A549 (cell line): ENCODE measurements at regions not wholly inside any gene's neighbourhood (a gene's known extent, or its start where the extent isn't known, plus 50 kb on each side); places are given as distances from the start of the nearest gene placed in this dataset.

Experiments used
- ATAC-seq, 2 experiments: fragments of 200-7000 bp in 1 of 2; fragments of >200 bp in 1 of 2; cut with Nextera tagmentation in 1 of 2; cut with Tn5 transposase in 1 of 2; 3 replicates each; pipeline versions ENCODE4 v1.8.0 to v1.9.1; 2018 to 2020; ENCODE audit warnings: mild to moderate bottlenecking in 1 of 2, moderate library complexity in 1 of 2
- CTCF ChIA-PET: fragments of 300-600 bp; sonication (Branson Sonifier 250); formaldehyde crosslinking; extraction: SDS; loops from one replicate; lab custom pipeline; 2021; ENCODE audit warnings: antibody characterized with exemption, inconsistent platforms; lab: Yijun Ruan, JAX
- POLR2A ChIA-PET: fragments of 350-600 bp; formaldehyde crosslinking; extraction: SDS; loops from one replicate; lab custom pipeline; 2021; ENCODE audit warnings: antibody characterized with exemption, inconsistent platforms; lab: Yijun Ruan, JAX
- DNase-seq, 2 experiments: peaks; one replicate each; pipeline versions ENCODE4 v3.0.0 to v3.0.0-alpha.2; 2011 to 2016; ENCODE audit warnings: low read depth in 1 of 2, low spot score in 1 of 2
- FAIRE-seq: peaks from 2 replicates; lab custom pipeline; 2011; peaks lifted over from hg19 to GRCh38; lab: Jason Lieb, UNC
- H3K27ac ChIP-seq, 2 experiments: fragments of >200 bp; sonication (Bioruptor Twin); formaldehyde crosslinking; 3 replicates each; pipeline ENCODE4 v1.5.1; 2016 to 2017
- H3K4me1 ChIP-seq: fragments of >200 bp; sonication (Bioruptor Twin); formaldehyde crosslinking; 3 replicates; pipeline ENCODE4 v1.6.1; 2016
- H3K4me2 ChIP-seq: fragments of >200 bp; sonication (Bioruptor Twin); formaldehyde crosslinking; 3 replicates; pipeline ENCODE4 v1.6.1; 2016
- H3K4me3 ChIP-seq: fragments of >200 bp; sonication (Bioruptor Twin); formaldehyde crosslinking; 3 replicates; pipeline ENCODE4 v1.5.1; 2016
- H3K9me3 ChIP-seq: fragments of >200 bp; sonication (Bioruptor Twin); formaldehyde crosslinking; 3 replicates; pipeline ENCODE4 v1.6.1; 2016
- EHF ChIP-seq: fragments of 250-450 bp; sonication (Bioruptor Pico); IDR thresholded peaks from 2 replicates; pipeline ENCODE4 v1.5.0; 2020; ENCODE audit warnings: mild to moderate bottlenecking
- EHMT2 ChIP-seq: fragments of 200-600 bp; sonication (generic); IDR thresholded peaks from 2 replicates; pipeline ENCODE4 v1.6.1; 2016; ENCODE audit warnings: antibody characterized with exemption, low read depth, mild to moderate bottlenecking, moderate library complexity
- EP300 ChIP-seq, 2 experiments: fragments of >200 bp; sonication (Bioruptor Twin); formaldehyde crosslinking; IDR thresholded peaks; 2 replicates in 1 of 2; 3 replicates in 1 of 2; pipeline ENCODE4 v1.6.1; 2016 to 2017
- FOSB ChIP-seq: fragments of 250-450 bp; sonication (Bioruptor Pico); IDR thresholded peaks from 2 replicates; pipeline ENCODE4 v1.5.0; 2020; ENCODE audit warnings: mild to moderate bottlenecking, moderate library complexity
- FOXS1 ChIP-seq: fragments of 250-450 bp; sonication (Bioruptor Pico); IDR thresholded peaks from 2 replicates; pipeline ENCODE4 v1.5.0; 2020; ENCODE audit warnings: mild to moderate bottlenecking, moderate library complexity
- GATA3 ChIP-seq: IDR thresholded peaks from 2 replicates; pipeline ENCODE4 v1.6.1; 2012; ENCODE audit warnings: borderline replicate concordance
- HDAC2 ChIP-seq: fragments of 200-600 bp; sonication (generic); IDR thresholded peaks from 2 replicates; pipeline ENCODE4 v1.6.1; 2016
- HOXA7 ChIP-seq: fragments of 250-450 bp; sonication (Bioruptor Pico); IDR thresholded peaks from 2 replicates; pipeline ENCODE4 v1.5.0; 2020; ENCODE audit warnings: mild to moderate bottlenecking, moderate library complexity
- HOXB5 ChIP-seq: fragments of 250-450 bp; sonication (Bioruptor Pico); IDR thresholded peaks from 2 replicates; pipeline ENCODE4 v1.5.0; 2020; ENCODE audit warnings: mild to moderate bottlenecking, moderate library complexity
- JUNB ChIP-seq: fragments of >200 bp; sonication (Bioruptor Twin); formaldehyde crosslinking; IDR thresholded peaks from 2 replicates; pipeline ENCODE4 v1.6.1; 2016
- KDM1A ChIP-seq: fragments of 200-600 bp; sonication (generic); IDR thresholded peaks from 2 replicates; pipeline ENCODE4 v1.6.1; 2016; ENCODE audit warnings: low read depth, mild to moderate bottlenecking
- NPAS2 ChIP-seq: fragments of 250-450 bp; sonication (Bioruptor Pico); IDR thresholded peaks from 2 replicates; pipeline ENCODE4 v1.8.0; 2022; ENCODE audit warnings: mild to moderate bottlenecking, moderate library complexity, borderline replicate concordance
- RARB ChIP-seq: fragments of 250-450 bp; sonication (Bioruptor Pico); IDR thresholded peaks from 2 replicates; pipeline ENCODE4 v1.8.0; 2021; ENCODE audit warnings: mild to moderate bottlenecking, moderate library complexity
- RCOR1 ChIP-seq: fragments of 150-350 bp; IDR thresholded peaks from 2 replicates; pipeline ENCODE4 v1.6.1; 2014; ENCODE audit warnings: antibody characterized with exemption, low read length, low read depth
- SREBF2 ChIP-seq: fragments of 450-650 bp; IDR thresholded peaks from 2 replicates; pipeline ENCODE4 v1.6.1; 2014; ENCODE audit warnings: mild to moderate bottlenecking, moderate library complexity
- ZFP36 ChIP-seq: fragments of 450-650 bp; IDR thresholded peaks from 2 replicates; pipeline ENCODE4 v1.6.1; 2014; ENCODE audit warnings: borderline replicate concordance; ENCODE audit not compliant: partially characterized antibody
- WGBS: methylation state at CpG from one replicate; pipeline ENCODE4 v1.1.6; 2017; ENCODE audit errors: missing lambda C conversion rate; 5-methylcytosine and 5-hydroxymethylcytosine counted together
- TF ChIP-seq, protein P1 (sequence below): fragments of 450-650 bp; IDR thresholded peaks from 2 replicates; pipeline ENCODE4 v1.6.1; 2014; ENCODE audit warnings: antibody characterized with exemption
- TF ChIP-seq, protein P2 (sequence below): fragments of 200-600 bp; sonication (generic); IDR thresholded peaks from 2 replicates; pipeline ENCODE4 v1.6.1; 2016; ENCODE audit warnings: antibody characterized with exemption, mild to moderate bottlenecking, moderate library complexity
- TF ChIP-seq, protein P3 (sequence below): fragments of >200 bp; sonication (Bioruptor Twin); formaldehyde crosslinking; IDR thresholded peaks from 3 replicates; pipeline ENCODE4 v1.5.1; 2016
- TF ChIP-seq, protein P4 (sequence below): fragments of 150-350 bp; IDR thresholded peaks from 2 replicates; pipeline ENCODE4 v1.6.1; 2014; ENCODE audit warnings: low read depth, mild to moderate bottlenecking, low read length

DNA sequence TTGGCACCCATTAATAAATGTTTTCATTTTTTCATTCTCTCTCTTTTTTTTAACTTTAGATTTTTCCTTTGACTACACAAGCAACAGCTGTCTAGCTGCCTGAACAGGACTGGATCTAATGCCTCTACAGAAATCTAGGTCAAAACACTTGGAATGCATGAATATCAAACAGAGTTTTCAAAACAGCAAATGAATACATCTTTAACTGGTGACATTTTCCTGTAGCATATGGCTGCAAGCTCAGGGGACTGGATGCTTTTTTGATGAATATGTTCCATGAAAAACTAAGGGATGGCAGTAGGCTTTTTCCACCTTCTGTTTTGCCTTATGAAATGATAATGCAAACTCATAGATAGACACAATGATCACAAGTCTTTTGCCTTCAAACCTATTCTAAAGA lies 661.7 kb downstream of the MCTP2 start:
- Histone ChIP-seq H3K9me3 (peaks cover 6% of the 10 kb centered on the region; the same call in 2 of the 3 replicates), H3K4me1 (no peaks in the 10 kb centered on the region), H3K27ac (no peak overlapping the region), H3K4me2 (no peak overlapping the region), H3K4me3 (no peak overlapping the region)
- TF ChIP-seq ZFP36, result no peak
- no peak for TF ChIP-seq RARB (CRISPR knock-in tag)
- TF ChIP-seq HDAC2, result no peak
- TF ChIP-seq HOXB5 (CRISPR knock-in tag), result no peak
- no peak for TF ChIP-seq JUNB
- TF ChIP-seq EHF (CRISPR knock-in tag), result no peak
- TF ChIP-seq HOXA7, result no peak
- no peak for TF ChIP-seq GATA3
- no peak for TF ChIP-seq FOXS1 (CRISPR knock-in tag)
- TF ChIP-seq, protein P1, sequence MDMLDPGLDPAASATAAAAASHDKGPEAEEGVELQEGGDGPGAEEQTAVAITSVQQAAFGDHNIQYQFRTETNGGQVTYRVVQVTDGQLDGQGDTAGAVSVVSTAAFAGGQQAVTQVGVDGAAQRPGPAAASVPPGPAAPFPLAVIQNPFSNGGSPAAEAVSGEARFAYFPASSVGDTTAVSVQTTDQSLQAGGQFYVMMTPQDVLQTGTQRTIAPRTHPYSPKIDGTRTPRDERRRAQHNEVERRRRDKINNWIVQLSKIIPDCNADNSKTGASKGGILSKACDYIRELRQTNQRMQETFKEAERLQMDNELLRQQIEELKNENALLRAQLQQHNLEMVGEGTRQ, result no peak
- ChIA-PET CTCF (no interaction called here), POLR2A (no interaction called here)
- no peak for DNase-seq
- FAIRE-seq, result peak; percentile 18
- ATAC-seq, result no peak

DNA sequence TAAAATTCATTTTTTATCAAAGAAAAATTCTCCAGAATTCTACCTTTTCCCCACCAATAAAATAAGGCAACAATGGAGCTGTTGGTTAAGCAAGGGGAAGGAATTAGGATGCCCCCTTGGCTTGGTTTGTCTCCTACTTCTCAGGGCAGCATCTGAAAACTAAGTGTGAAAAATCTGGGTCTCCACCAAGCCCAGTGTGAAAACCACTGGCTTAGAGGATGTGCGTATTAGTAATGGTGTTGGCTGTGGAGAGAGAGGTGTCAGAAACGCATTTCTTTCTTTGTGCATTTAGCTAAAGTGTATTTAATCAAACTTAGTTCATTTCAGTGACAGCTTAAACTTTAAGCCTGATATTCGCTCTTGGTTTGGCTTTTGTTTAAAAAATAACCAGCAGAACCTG lies 662.7 kb downstream of the MCTP2 start:
- POLR2A ChIA-PET, result no interaction called here
- 8% methylated on average over 3 of the region's 3 CpGs for WGBS

More for the DNA sequence above, 662.7 kb downstream of the MCTP2 start:
- TF ChIP-seq EHMT2, result no peak
- TF ChIP-seq FOXS1 (CRISPR knock-in tag), result no peak
- TF ChIP-seq, protein P1, result no peak
- TF ChIP-seq NPAS2 (CRISPR knock-in tag), result no peak
- no peak for TF ChIP-seq RCOR1
- no peak for TF ChIP-seq EP300 (IDR thresholded peaks at IDR 0.05)
- no peak for TF ChIP-seq KDM1A
- TF ChIP-seq, protein P2, sequence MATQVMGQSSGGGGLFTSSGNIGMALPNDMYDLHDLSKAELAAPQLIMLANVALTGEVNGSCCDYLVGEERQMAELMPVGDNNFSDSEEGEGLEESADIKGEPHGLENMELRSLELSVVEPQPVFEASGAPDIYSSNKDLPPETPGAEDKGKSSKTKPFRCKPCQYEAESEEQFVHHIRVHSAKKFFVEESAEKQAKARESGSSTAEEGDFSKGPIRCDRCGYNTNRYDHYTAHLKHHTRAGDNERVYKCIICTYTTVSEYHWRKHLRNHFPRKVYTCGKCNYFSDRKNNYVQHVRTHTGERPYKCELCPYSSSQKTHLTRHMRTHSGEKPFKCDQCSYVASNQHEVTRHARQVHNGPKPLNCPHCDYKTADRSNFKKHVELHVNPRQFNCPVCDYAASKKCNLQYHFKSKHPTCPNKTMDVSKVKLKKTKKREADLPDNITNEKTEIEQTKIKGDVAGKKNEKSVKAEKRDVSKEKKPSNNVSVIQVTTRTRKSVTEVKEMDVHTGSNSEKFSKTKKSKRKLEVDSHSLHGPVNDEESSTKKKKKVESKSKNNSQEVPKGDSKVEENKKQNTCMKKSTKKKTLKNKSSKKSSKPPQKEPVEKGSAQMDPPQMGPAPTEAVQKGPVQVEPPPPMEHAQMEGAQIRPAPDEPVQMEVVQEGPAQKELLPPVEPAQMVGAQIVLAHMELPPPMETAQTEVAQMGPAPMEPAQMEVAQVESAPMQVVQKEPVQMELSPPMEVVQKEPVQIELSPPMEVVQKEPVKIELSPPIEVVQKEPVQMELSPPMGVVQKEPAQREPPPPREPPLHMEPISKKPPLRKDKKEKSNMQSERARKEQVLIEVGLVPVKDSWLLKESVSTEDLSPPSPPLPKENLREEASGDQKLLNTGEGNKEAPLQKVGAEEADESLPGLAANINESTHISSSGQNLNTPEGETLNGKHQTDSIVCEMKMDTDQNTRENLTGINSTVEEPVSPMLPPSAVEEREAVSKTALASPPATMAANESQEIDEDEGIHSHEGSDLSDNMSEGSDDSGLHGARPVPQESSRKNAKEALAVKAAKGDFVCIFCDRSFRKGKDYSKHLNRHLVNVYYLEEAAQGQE, result no peak
- TF ChIP-seq, protein P3, sequence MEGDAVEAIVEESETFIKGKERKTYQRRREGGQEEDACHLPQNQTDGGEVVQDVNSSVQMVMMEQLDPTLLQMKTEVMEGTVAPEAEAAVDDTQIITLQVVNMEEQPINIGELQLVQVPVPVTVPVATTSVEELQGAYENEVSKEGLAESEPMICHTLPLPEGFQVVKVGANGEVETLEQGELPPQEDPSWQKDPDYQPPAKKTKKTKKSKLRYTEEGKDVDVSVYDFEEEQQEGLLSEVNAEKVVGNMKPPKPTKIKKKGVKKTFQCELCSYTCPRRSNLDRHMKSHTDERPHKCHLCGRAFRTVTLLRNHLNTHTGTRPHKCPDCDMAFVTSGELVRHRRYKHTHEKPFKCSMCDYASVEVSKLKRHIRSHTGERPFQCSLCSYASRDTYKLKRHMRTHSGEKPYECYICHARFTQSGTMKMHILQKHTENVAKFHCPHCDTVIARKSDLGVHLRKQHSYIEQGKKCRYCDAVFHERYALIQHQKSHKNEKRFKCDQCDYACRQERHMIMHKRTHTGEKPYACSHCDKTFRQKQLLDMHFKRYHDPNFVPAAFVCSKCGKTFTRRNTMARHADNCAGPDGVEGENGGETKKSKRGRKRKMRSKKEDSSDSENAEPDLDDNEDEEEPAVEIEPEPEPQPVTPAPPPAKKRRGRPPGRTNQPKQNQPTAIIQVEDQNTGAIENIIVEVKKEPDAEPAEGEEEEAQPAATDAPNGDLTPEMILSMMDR, result no peak
- no peak for TF ChIP-seq HOXA7
- TF ChIP-seq, protein P4, sequence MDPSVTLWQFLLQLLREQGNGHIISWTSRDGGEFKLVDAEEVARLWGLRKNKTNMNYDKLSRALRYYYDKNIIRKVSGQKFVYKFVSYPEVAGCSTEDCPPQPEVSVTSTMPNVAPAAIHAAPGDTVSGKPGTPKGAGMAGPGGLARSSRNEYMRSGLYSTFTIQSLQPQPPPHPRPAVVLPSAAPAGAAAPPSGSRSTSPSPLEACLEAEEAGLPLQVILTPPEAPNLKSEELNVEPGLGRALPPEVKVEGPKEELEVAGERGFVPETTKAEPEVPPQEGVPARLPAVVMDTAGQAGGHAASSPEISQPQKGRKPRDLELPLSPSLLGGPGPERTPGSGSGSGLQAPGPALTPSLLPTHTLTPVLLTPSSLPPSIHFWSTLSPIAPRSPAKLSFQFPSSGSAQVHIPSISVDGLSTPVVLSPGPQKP, result no peak
- no peak for TF ChIP-seq SREBF2
- TF ChIP-seq FOSB (CRISPR knock-in tag), result no peak
- CTCF ChIA-PET, result no interaction called here
- no peak overlapping the region for H3K27ac ChIP-seq
- DNase-seq (no peak), ATAC-seq (no peak), FAIRE-seq (no peak)
- no peaks in the 10 kb centered on the region for H3K4me1 ChIP-seq
- H3K4me2 ChIP-seq, result no peak overlapping the region
- peaks cover 8% of the 10 kb centered on the region; the same call in 2 of the 3 replicates for H3K9me3 ChIP-seq
- no peak overlapping the region for H3K4me3 ChIP-seq
